Heart right ventricle (tissue), 16 donors: ENCODE measurements at regions not wholly inside any gene's neighbourhood (a gene's known extent, or its start where the extent isn't known, plus 50 kb on each side); places are given as distances from the start of the nearest gene placed in this dataset.

Experiments
- ATAC-seq, 8 donors: fragments of 200-7000 bp; cut with Tn5 transposase; one replicate each; pipeline ENCODE4 v1.9.1; 2020; ENCODE audit warnings: mild to moderate bottlenecking in 8 of 8, moderate library complexity in 8 of 8, moderate number of reproducible peaks in 1 of 8
- DNase-seq, 2 donors: peaks; one replicate each; pipeline ENCODE4 v3.0.0-alpha.2; 2020
- H3K27ac ChIP-seq, 10 donors: fragments of 200-600 bp; sonication (generic) in 2 of 10; one replicate each; pipeline versions ENCODE4 v1.5.0 to v1.8.0; 2020 to 2022; ENCODE audit warnings: mild to moderate bottlenecking in 3 of 10
- H3K27me3 ChIP-seq, 7 donors: fragments of 200-600 bp; one replicate each; pipeline ENCODE4 v1.8.0; 2021 to 2022; ENCODE audit warnings: mild to moderate bottlenecking in 2 of 7
- H3K36me3 ChIP-seq, 9 donors: fragments of 200-600 bp; sonication (generic) in 1 of 9; one replicate each; pipeline versions ENCODE4 v1.5.0 to v1.8.0; 2020 to 2022; ENCODE audit warnings: mild to moderate bottlenecking in 2 of 9
- H3K4me1 ChIP-seq, 9 donors: fragments of 200-600 bp; sonication (generic) in 1 of 9; one replicate each; pipeline versions ENCODE4 v1.5.0 to v1.8.0; 2020 to 2022; ENCODE audit warnings: mild to moderate bottlenecking in 4 of 9
- H3K4me3 ChIP-seq, 10 donors: fragments of 200-600 bp; sonication (generic) in 2 of 10; one replicate each; pipeline versions ENCODE4 v1.5.0 to v1.8.0; 2020 to 2022; ENCODE audit warnings: mild to moderate bottlenecking in 7 of 10, moderate library complexity in 2 of 10
- H3K9me3 ChIP-seq, 11 donors: fragments of 200-600 bp in 10 of 11; sonication (generic) in 2 of 11; one replicate each; pipeline versions ENCODE4 v1.5.0 to v1.8.0; 2013 to 2022; ENCODE audit warnings: mild to moderate bottlenecking in 2 of 11, control low read depth in 1 of 11, moderate library complexity in 1 of 11
- WGBS, 2 donors: extraction: QIAGEN DNeasy Blood & Tissue Kit; methylation state at CpG; one replicate each; pipeline ENCODE4 v1.1.7; 2013; ENCODE audit warnings: inconsistent platforms in 1 of 2; 5-methylcytosine and 5-hydroxymethylcytosine counted together
- intact Hi-C, 10 donors: fragments of 100-400 bp; cut with DNase I; formaldehyde crosslinking; loops; one replicate each; pipeline versions ENCODE4 v1.11.1 to v1.14.2; 2022
- TF ChIP-seq, protein P1 (sequence below), 9 donors: fragments of 200-600 bp; sonication (generic) in 2 of 9; IDR thresholded peaks; one replicate each; pipeline versions ENCODE4 v1.5.0 to v1.8.0; 2021 to 2022; ENCODE audit warnings: antibody characterized with exemption in 9 of 9, mild to moderate bottlenecking in 5 of 9, moderate library complexity in 1 of 9
- donor health status: Arrhythmogenic right ventricular cardiomyopathy.
- donor health status: ischemic (EF 13 %, LVEDD 7.1; RV severe dilation, severe dysfunction).
- donor health status: healthy with polysubstance abuse.
- donor health status: DM: no; HTN: yes; CAD: no.
- donor health status: DM: no; HTN: no; CAD: no.
- donor health status: ischemic (EF 25% LVEDD 6.9; RV normal size, moderate dysfunction).
- donor health status: ischemic (EF 25% LVEDD 5.7; RV mildly dilated, moderate dysfunction).
- donor health status: healthy.
- donor health status: DM: yes; HTN: yes; CAD: no.
- donor health status: Ischemic cardiomyopathy.
- donor health status: ischemic (EF 35%, LVEDD 5.7; RV mildly dilated, moderate dysfunction).
- donor health status: nonischemic (EF 11% LVEDD 7.7; RV severe dilation, severe dysfunction).
- donor health status: DM: yes; HTN: yes; CAD: no.
- donor health status: PGD.
- donor health status: ischemic (EF 29% LVEDD 5.4; RV normal size, mild dysfunction).
- donor health status: nonischemic (EF 23%, LVEDD 6.1; RV moderate dilation, normal function).

- 90 to 93% methylated on average over 3 of the region's 3 CpGs for WGBS, 2 donors
- Histone ChIP-seq H3K27me3 (no peaks in the 10 kb centered on the region), H3K9me3 (no peaks in the 10 kb centered on the region), H3K4me3 (no peak overlapping the region), H3K36me3 (peaks cover 0 to 4% (median 0%) of the 10 kb centered on the region in 9 donors), H3K4me1 (peaks cover 6 to 72% (median 45%) of the 10 kb centered on the region in 9 donors), H3K27ac (no peak overlapping the region)
- ATAC-seq (no peak), DNase-seq (no peak)
- intact Hi-C loops, result loop anchor here in 4 of 10 donors (5.0 kb wide), 2 partner anchors 39 to 61 kb away; no protein-coding TSS in a partner anchor
- TF ChIP-seq, protein P1, sequence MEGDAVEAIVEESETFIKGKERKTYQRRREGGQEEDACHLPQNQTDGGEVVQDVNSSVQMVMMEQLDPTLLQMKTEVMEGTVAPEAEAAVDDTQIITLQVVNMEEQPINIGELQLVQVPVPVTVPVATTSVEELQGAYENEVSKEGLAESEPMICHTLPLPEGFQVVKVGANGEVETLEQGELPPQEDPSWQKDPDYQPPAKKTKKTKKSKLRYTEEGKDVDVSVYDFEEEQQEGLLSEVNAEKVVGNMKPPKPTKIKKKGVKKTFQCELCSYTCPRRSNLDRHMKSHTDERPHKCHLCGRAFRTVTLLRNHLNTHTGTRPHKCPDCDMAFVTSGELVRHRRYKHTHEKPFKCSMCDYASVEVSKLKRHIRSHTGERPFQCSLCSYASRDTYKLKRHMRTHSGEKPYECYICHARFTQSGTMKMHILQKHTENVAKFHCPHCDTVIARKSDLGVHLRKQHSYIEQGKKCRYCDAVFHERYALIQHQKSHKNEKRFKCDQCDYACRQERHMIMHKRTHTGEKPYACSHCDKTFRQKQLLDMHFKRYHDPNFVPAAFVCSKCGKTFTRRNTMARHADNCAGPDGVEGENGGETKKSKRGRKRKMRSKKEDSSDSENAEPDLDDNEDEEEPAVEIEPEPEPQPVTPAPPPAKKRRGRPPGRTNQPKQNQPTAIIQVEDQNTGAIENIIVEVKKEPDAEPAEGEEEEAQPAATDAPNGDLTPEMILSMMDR (IDR thresholded peaks at IDR 0.05), result no peak
Observed at GRCh38 chr20:19826179-19826914, 68.3 kb downstream of the RIN2 start.

DNA sequence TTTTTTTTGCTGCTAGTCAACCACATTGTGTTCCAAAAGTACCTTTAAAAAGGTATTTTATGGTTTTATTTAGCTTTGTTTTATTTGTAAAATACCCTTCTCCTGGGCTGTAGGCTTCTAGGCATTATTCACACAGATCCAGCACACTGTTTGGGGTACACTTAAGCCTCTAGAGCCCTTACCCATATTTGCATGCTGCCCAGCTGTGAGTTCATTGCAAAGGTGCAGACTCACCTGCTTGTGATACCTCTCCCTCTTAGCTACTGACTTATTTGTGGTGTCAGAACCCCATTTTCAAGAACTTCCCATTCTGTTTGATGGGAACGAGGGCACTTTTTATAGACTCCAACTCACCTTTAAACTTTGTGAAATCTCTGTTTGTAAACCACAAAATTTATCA lies 69.8 kb downstream of the RIN2 start:
- 64 to 78% methylated on average over 1 of the region's 1 CpG for WGBS, 2 donors
- ATAC-seq (no peak), DNase-seq (no peak)
- TF ChIP-seq, protein P1 (IDR thresholded peaks at IDR 0.05), result no peak
- Histone ChIP-seq H3K4me1 (peaks cover 6 to 57% (median 38%) of the 10 kb centered on the region in 9 donors), H3K27ac (peak overlapping the region in 3 of 10 donors; percentile 6 to 50 (median 41)), H3K9me3 (no peaks in the 10 kb centered on the region), H3K4me3 (no peak overlapping the region), H3K36me3 (peaks cover 0 to 4% (median 0%) of the 10 kb centered on the region in 9 donors), H3K27me3 (no peaks in the 10 kb centered on the region)
- intact Hi-C loops, result loop anchor here in 4 of 10 donors (5.0 kb wide), 2 partner anchors 41 to 59 kb away; no protein-coding TSS in a partner anchor

GRCh38 chr20:19828232-19828631 lies 70.2 kb downstream of the RIN2 start:
- WGBS, 2 donors, result 18 to 25% methylated on average over 4 of the region's 4 CpGs
- Histone ChIP-seq H3K4me1 (peaks cover 6 to 56% (median 38%) of the 10 kb centered on the region in 9 donors), H3K27me3 (no peaks in the 10 kb centered on the region), H3K4me3 (no peak overlapping the region), H3K36me3 (peaks cover 0 to 4% (median 0%) of the 10 kb centered on the region in 9 donors), H3K27ac (peak overlapping the region in 3 of 10 donors; percentile 6 to 50 (median 41)), H3K9me3 (no peaks in the 10 kb centered on the region)
- ATAC-seq (peak in 7 of 8 donors; percentile 26 to 57 (median 38)), DNase-seq (no peak)
- TF ChIP-seq, protein P1 (IDR thresholded peaks at IDR 0.05), result peak in 7 of 9 donors; percentile 29 to 64 (median 43)
- intact Hi-C loops, result loop anchor here in 4 of 10 donors (5.0 kb wide), 2 partner anchors 41 to 59 kb away; no protein-coding TSS in a partner anchor

GRCh38 chr20:19830211-19830785 lies 72.2 kb downstream of the RIN2 start:
- Histone ChIP-seq H3K4me1 (peaks cover under 1 to 55% (median 21%) of the 10 kb centered on the region in 9 donors), H3K27ac (no peak overlapping the region), H3K9me3 (no peaks in the 10 kb centered on the region), H3K36me3 (peaks cover 0 to 4% (median 0%) of the 10 kb centered on the region in 9 donors), H3K27me3 (no peaks in the 10 kb centered on the region), H3K4me3 (no peak overlapping the region)
- intact Hi-C loops, result loop anchor here in 1 of 10 donors (5.0 kb wide), 1 partner anchor 33 kb away; no protein-coding TSS in a partner anchor
- ATAC-seq, result no peak
- WGBS, 2 donors, result 75 to 91% methylated on average over 2 of the region's 2 CpGs
- DNase-seq, result no peak
- TF ChIP-seq, protein P1 (IDR thresholded peaks at IDR 0.05), result no peak
